Activated naive CD8-positive, alpha-beta T cell treated with anti-CD3 and anti-CD28 coated beads for 36 hours (primary cell): ENCODE measurements at regions not wholly inside any gene's neighbourhood (a gene's known extent, or its start where the extent isn't known, plus 50 kb on each side); places are given as distances from the start of the nearest gene placed in this dataset.

Experiments
- DNase-seq: peaks from one replicate; pipeline ENCODE4 v3.0.0; 2021
- H3K27ac Mint-ChIP-seq: one replicate; pipeline ENCODE4 v1.8.0; 2022; ENCODE audit warnings: mild to moderate bottlenecking, moderate library complexity, mixed read lengths
- H3K27me3 Mint-ChIP-seq: one replicate; pipeline ENCODE4 v1.8.0; 2022; ENCODE audit warnings: mild to moderate bottlenecking, mixed read lengths
- H3K36me3 Mint-ChIP-seq: one replicate; pipeline ENCODE4 v1.8.0; 2021; ENCODE audit warnings: mild to moderate bottlenecking, mixed read lengths
- H3K4me1 Mint-ChIP-seq: one replicate; pipeline ENCODE4 v1.8.0; 2021; ENCODE audit warnings: mixed read lengths
- H3K4me3 Mint-ChIP-seq: one replicate; pipeline ENCODE4 v1.8.0; 2022; ENCODE audit warnings: mild to moderate bottlenecking, moderate library complexity, mixed read lengths
- H3K9me3 Mint-ChIP-seq: one replicate; pipeline ENCODE4 v1.8.0; 2022; ENCODE audit warnings: mixed read lengths

GRCh38 chr1:229869687-229870086 lies 197.4 kb upstream of the GALNT2 start:
- no peak for DNase-seq
- H3K27me3 Mint-ChIP-seq = no peaks in the 10 kb centered on the region
- no peak overlapping the region for H3K4me3 Mint-ChIP-seq
- H3K4me1 Mint-ChIP-seq = peaks cover 5% of the 10 kb centered on the region
- no peaks in the 10 kb centered on the region for H3K36me3 Mint-ChIP-seq
- no peak overlapping the region for H3K27ac Mint-ChIP-seq
- no peaks in the 10 kb centered on the region for H3K9me3 Mint-ChIP-seq

GRCh38 chr1:229870381-229870780 lies 196.7 kb upstream of the GALNT2 start:
- Mint-ChIP-seq H3K4me3 (no peak overlapping the region), H3K4me1 (peaks cover 5% of the 10 kb centered on the region), H3K9me3 (no peaks in the 10 kb centered on the region), H3K27me3 (no peaks in the 10 kb centered on the region), H3K27ac (no peak overlapping the region), H3K36me3 (no peaks in the 10 kb centered on the region)
- DNase-seq = no peak

DNA sequence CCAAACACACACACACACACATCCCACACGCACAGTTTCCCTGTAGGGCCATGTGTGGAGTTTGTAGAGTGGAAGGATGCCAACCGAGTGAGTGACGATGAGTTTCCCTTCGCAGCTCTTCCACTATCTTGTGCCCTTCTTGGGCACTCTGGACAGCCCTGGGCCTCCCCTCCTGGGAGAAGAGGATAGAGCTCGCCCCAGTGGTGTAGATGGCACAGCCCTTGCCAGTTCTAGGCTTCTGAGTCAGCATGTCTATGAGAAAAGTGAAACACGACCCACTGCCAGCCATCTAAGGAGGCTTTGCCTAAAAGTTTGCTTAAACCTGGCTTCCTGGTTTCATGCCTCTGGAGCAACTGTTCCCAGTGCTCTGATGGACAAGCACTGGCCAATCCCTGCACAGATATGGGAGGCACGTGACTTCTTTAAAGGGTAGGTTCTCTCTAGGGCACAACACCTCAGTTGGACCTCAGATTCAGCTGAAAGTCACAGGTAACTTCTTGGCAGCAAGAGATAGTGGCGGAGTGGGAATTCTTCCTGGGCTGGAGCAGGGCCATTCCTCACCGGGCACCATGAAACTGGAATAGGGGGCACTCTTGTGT lies 195.9 kb upstream of the GALNT2 start:
- Mint-ChIP-seq H3K27ac (no peak overlapping the region), H3K27me3 (no peaks in the 10 kb centered on the region), H3K9me3 (no peaks in the 10 kb centered on the region), H3K36me3 (no peaks in the 10 kb centered on the region), H3K4me3 (no peak overlapping the region), H3K4me1 (peaks cover 5% of the 10 kb centered on the region)
- no peak for DNase-seq

- Mint-ChIP-seq H3K9me3 (no peaks in the 10 kb centered on the region), H3K36me3 (no peaks in the 10 kb centered on the region), H3K4me3 (no peak overlapping the region), H3K27me3 (no peaks in the 10 kb centered on the region), H3K27ac (no peak overlapping the region), H3K4me1 (no peaks in the 10 kb centered on the region)
- no peak for DNase-seq
Measured at GRCh38 chr1:229874136-229874535, 192.9 kb upstream of the GALNT2 start.

DNA sequence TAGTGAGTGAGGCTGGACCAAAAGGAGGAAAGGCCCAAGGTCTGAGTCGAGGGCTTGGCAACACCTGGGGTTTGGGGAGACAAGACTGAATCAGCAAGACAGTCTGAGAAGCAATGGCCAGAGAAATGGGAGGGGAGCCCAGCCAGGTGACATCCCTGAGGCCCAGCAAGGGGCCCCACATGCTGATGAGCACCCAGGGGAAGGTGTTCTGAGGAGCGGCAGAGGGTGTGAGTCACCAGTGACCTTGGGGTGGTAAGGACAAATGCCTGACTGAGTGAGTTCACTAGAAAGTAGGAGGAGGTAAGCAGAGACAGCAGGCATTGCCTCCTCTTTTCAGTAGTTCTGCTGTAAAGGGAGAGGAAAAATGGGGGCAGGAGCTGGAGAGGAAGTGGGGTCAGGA lies 192.4 kb upstream of the GALNT2 start:
- H3K36me3 Mint-ChIP-seq = no peaks in the 10 kb centered on the region
- no peak overlapping the region for H3K27ac Mint-ChIP-seq
- no peak for DNase-seq
- no peak overlapping the region for H3K4me3 Mint-ChIP-seq
- H3K4me1 Mint-ChIP-seq = no peaks in the 10 kb centered on the region
- H3K9me3 Mint-ChIP-seq = no peaks in the 10 kb centered on the region
- peaks cover 1% of the 10 kb centered on the region for H3K27me3 Mint-ChIP-seq

DNA sequence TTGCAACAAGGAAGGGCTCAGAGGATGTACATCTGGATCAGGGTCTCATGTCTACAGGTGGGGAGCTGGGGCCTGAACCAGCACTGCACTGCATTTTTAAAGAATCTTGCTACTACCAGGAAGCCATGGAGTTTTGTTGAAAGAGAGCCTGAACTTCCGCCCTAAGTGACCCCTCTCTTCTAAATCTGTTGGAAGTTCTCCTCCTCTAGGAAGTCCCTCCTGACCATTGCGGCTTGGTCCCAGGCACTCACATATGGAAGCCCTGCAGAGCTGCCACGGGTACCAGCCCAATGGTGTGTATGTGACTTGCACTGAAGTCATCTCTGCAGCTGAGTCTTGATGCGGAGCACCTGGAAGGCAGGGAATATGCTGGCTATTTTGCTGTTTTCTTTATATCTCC lies 192.0 kb upstream of the GALNT2 start:
- Mint-ChIP-seq H3K27ac (no peak overlapping the region), H3K4me1 (no peaks in the 10 kb centered on the region), H3K4me3 (no peak overlapping the region), H3K27me3 (peaks cover 4% of the 10 kb centered on the region), H3K9me3 (no peaks in the 10 kb centered on the region), H3K36me3 (no peaks in the 10 kb centered on the region)
- no peak for DNase-seq

DNA sequence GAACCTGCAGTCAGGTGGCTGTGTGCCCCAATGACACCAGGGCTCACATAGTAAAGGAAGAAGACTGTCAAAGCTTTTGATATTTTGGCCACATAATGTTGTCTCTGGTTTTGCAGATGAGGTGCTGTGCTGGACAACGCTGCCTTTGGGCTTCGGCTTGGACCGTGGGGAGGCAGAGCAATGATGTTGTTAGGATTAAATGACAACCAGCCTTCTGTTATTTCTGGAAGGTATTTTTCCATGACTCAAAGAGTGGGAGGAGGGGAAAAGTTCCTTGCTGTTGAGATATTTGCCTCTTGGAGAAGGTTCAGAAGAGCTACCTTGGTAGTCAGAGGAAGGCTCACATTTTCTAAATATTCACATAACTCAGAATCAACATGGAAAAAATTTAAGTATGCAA lies 187.3 kb upstream of the GALNT2 start:
- H3K4me3 Mint-ChIP-seq = no peak overlapping the region
- DNase-seq = no peak
- peaks cover 8% of the 10 kb centered on the region for H3K27me3 Mint-ChIP-seq
- no peaks in the 10 kb centered on the region for H3K36me3 Mint-ChIP-seq
- H3K27ac Mint-ChIP-seq = no peak overlapping the region
- H3K4me1 Mint-ChIP-seq = peaks cover 3% of the 10 kb centered on the region
- H3K9me3 Mint-ChIP-seq = no peaks in the 10 kb centered on the region

- H3K9me3 Mint-ChIP-seq = no peaks in the 10 kb centered on the region
- H3K4me1 Mint-ChIP-seq = peaks cover 3% of the 10 kb centered on the region
- no peaks in the 10 kb centered on the region for H3K36me3 Mint-ChIP-seq
- no peak overlapping the region for H3K4me3 Mint-ChIP-seq
- H3K27me3 Mint-ChIP-seq = peaks cover 8% of the 10 kb centered on the region
- no peak for DNase-seq
- H3K27ac Mint-ChIP-seq = no peak overlapping the region
Measured at GRCh38 chr1:229880271-229881170, 186.5 kb upstream of the GALNT2 start.

DNA sequence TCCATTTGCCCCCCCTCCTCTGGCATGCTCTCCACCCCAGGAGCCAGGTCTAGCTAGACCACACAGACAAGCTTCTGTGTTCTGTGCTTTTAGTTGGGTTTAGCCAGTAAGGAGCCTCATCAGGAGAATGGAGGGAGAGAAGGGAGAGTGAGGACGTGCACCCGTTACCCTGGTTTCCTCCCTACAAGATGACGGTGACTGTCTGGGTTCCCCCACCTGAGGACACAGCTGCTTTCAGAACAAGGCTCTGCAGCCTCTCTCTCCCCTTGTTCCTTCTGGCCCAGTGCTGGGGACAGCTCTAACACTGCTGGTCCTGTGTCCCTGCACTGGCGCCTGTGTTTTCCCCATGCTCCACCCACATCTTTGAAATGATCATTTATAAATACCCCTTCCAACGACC lies 184.4 kb upstream of the GALNT2 start:
- Mint-ChIP-seq H3K9me3 (no peaks in the 10 kb centered on the region), H3K27ac (no peak overlapping the region), H3K27me3 (peaks cover 8% of the 10 kb centered on the region), H3K4me1 (peaks cover 3% of the 10 kb centered on the region), H3K4me3 (no peak overlapping the region), H3K36me3 (no peaks in the 10 kb centered on the region)
- DNase-seq = no peak

- H3K4me1 Mint-ChIP-seq = peaks cover 3% of the 10 kb centered on the region
- H3K36me3 Mint-ChIP-seq = no peaks in the 10 kb centered on the region
- no peak for DNase-seq
- no peak overlapping the region for H3K27ac Mint-ChIP-seq
- no peaks in the 10 kb centered on the region for H3K9me3 Mint-ChIP-seq
- peaks cover 8% of the 10 kb centered on the region for H3K27me3 Mint-ChIP-seq
- H3K4me3 Mint-ChIP-seq = no peak overlapping the region
Measured at GRCh38 chr1:229883504-229884200, 183.4 kb upstream of the GALNT2 start.

GRCh38 chr1:229884765-229885164 lies 182.3 kb upstream of the GALNT2 start:
- Mint-ChIP-seq H3K4me3 (no peak overlapping the region), H3K27me3 (peaks cover 5% of the 10 kb centered on the region), H3K4me1 (peaks cover 3% of the 10 kb centered on the region), H3K27ac (no peak overlapping the region), H3K9me3 (no peaks in the 10 kb centered on the region), H3K36me3 (no peaks in the 10 kb centered on the region)
- no peak for DNase-seq

- DNase-seq = no peak
- no peak overlapping the region for H3K27ac Mint-ChIP-seq
- no peaks in the 10 kb centered on the region for H3K36me3 Mint-ChIP-seq
- no peaks in the 10 kb centered on the region for H3K9me3 Mint-ChIP-seq
- H3K4me3 Mint-ChIP-seq = no peak overlapping the region
- H3K27me3 Mint-ChIP-seq = peaks cover 4% of the 10 kb centered on the region
- H3K4me1 Mint-ChIP-seq = peaks cover 3% of the 10 kb centered on the region
Measured at GRCh38 chr1:229885568-229886495, 181.2 kb upstream of the GALNT2 start.

DNA sequence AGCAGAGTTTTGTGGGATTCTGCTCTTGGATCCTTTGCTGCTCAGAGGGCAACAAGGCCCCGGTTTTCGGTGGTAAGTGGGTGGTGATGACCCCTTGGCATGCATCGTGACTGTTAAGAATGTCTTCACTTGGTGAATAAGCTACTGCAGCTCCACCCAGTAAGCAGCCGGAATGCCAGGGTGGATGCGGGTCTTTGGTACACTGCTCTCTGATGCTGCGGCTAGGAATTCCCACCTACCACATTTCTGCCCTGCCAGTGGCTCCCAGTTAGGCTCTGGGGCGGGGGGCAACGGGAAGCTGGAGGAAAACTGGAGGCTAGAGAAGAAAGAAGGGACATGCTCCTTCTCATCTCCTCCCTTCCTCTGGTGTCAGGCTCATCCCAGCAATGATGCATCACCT lies 180.4 kb upstream of the GALNT2 start:
- Mint-ChIP-seq H3K4me3 (no peak overlapping the region), H3K27me3 (peaks cover 4% of the 10 kb centered on the region), H3K27ac (no peak overlapping the region), H3K4me1 (peaks cover 3% of the 10 kb centered on the region), H3K9me3 (no peaks in the 10 kb centered on the region), H3K36me3 (no peaks in the 10 kb centered on the region)
- no peak for DNase-seq

DNA sequence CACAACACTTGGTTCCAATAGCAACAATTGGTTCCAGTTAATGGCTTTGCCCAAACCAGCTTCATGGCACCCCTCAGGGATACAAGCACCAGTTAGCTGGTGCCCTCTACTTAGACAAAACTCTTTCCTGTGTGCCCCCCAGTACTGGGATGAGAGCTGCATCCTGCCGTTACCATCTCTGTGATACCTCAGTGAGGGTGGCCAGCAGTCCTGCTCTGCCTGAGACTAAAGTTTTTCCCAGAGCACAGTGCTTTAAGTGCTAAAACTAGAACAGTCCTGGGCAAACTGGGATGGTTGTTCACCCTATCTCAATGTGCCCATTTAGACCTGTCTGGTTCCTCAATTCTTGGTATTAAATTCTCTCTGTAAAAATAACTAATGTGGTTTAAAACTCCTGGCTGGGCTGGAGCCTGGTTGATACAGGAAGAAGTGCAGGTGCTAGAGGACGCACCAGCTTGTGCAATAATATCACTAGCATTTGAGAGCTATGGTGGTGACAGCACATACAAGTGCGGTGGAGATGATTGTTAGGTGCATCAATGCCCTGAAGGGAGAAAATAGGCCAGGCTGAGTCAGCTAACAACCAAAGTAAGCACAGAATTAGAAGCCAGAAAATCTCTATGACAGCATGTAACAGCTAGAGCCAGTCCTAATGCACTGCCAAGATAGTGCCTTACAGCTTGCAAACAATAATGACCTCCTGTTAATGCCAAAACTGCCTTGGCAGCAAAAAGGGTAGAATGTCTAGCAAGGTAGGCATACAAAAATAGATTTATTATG lies 179.8 kb upstream of the GALNT2 start:
- Mint-ChIP-seq H3K36me3 (no peaks in the 10 kb centered on the region), H3K9me3 (no peaks in the 10 kb centered on the region), H3K27me3 (peaks cover 4% of the 10 kb centered on the region), H3K4me1 (peaks cover 3% of the 10 kb centered on the region), H3K4me3 (no peak overlapping the region), H3K27ac (no peak overlapping the region)
- DNase-seq = no peak
